Erythroblast (primary cell): ENCODE measurements at regions not wholly inside any gene's neighbourhood (a gene's known extent, or its start where the extent isn't known, plus 50 kb on each side); places are given as distances from the start of the nearest gene placed in this dataset.
"Not testable (repeated sequence)": the region's sequence is repeated elsewhere in the genome, so short reads cannot be mapped to it uniquely, and the experiment has no call there.

Source experiments
- DNase-seq, 2 experiments: peaks; one replicate each; lab custom pipeline; 2025; lab: John Stamatoyannopoulos, UW
- GATA1 ChIP-seq: IDR thresholded peaks from 2 replicates; pipeline ENCODE4 v1.6.1; 2011; ENCODE audit warnings: low read depth, mild to moderate bottlenecking, control low read depth, low read length, moderate library complexity
- POLR2A ChIP-seq: IDR thresholded peaks from 2 replicates; pipeline ENCODE4 v1.6.1; 2011; ENCODE audit warnings: mild to moderate bottlenecking, low read length

DNA sequence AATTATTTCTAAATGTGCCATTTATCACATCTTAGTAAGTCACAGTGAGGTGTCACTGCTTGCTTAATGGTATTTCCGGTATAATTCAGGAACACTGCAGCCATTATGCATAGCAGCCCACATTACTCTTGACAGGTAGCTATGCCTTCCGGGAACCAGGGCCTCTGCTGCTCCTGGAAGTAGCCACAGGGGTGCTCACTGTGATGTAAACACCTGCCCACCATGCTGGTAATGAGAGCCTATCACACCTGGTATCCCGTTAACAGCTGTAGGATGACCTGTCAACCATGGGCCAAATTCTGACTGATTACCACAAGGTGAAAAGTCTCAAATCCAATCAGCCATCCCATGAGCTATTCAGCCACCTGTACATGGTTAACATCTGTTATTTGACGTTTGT is 647.0 kb upstream of the NXPH2 start:
- DNase-seq, result no peak
- TF ChIP-seq POLR2A (no peak), GATA1 (no peak)

DNA sequence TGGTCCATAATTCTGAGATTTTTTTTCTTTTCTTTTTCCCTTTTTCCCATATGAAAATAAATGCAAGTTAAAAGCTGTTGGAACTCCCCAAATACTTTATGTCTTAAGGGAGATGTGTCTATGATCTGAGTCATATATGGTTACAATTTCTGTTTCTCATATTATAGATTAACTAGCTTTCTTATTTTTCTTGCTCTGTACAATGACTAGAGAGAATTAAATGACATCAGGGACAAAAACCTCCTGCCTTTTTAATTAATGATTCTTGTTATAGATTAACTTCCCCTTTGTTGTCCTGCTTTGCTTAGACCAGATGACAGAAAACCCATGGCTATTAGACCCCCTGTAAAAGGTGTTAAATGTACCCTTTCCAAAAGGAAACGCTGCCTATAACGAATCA is 643.9 kb upstream of the NXPH2 start:
- no peak for DNase-seq
- TF ChIP-seq POLR2A, result no peak
- TF ChIP-seq GATA1, result no peak

DNA sequence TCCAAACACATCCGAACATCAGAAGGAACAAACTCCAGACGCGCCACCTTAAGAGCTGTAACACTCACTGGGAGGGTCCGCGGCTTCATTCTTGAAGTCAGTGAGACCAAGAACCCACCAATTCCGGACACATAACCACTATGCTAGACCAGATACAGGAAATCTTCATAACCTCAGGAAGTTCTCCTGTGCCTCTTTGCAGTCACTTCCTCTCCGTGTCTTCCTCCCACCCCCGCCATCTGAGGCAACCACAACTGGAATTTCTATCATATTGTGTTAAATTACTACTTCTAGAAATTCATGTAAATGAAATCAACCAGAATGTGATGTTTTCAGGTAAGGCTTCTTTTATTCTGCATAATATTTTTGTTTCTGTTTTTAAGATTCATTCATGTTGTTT is 631.0 kb upstream of the NXPH2 start:
- TF ChIP-seq GATA1 (no peak), POLR2A (no peak)
- no peak for DNase-seq

GRCh38 chr2:139410833-139411174 is 630.6 kb upstream of the NXPH2 start:
- DNase-seq, result not testable (repeated sequence)

GRCh38 chr2:139410147-139410832 is 630.1 kb upstream of the NXPH2 start:
- not testable (repeated sequence) for DNase-seq

DNA sequence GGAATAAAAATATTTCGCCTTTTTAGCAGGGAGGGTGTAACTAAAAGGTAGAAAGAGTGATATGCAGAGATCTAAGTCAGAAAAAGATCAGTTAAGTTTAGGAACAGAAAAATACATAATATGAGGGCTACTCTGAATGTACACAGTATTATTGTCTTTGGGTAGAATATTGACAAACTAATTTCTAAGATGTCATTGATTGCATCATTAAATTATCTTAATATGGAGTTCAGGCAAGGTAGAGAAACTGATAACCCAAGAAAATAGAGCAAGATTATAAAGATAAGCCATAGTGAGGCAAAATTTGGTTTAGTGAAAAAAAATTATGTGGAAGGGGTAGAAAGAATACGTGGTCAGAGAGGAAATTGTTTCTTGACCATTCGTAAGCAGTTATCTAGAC is 629.0 kb upstream of the NXPH2 start:
- no peak for DNase-seq
- no peak for TF ChIP-seq POLR2A
- TF ChIP-seq GATA1, result no peak

DNA sequence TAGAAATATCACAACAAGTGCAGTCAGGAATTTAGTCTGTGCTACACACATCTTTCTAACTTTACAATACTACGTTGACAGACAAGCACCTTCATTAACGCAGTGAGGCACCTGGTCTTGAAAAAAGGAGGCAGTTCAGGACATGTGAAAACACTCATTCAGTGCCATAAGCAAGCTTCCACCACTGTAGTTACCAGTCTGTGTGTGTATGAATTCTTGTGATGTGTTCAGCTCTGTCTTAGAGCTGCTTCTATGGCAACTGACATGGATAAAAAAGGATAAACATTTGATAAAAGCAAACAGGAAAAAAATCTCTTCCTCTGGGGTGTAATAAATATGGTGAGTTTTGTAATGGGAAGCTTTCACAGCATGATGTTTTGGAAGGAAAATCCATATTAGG is 623.8 kb upstream of the NXPH2 start:
- no peak for DNase-seq
- TF ChIP-seq POLR2A (no peak), GATA1 (no peak)

DNA sequence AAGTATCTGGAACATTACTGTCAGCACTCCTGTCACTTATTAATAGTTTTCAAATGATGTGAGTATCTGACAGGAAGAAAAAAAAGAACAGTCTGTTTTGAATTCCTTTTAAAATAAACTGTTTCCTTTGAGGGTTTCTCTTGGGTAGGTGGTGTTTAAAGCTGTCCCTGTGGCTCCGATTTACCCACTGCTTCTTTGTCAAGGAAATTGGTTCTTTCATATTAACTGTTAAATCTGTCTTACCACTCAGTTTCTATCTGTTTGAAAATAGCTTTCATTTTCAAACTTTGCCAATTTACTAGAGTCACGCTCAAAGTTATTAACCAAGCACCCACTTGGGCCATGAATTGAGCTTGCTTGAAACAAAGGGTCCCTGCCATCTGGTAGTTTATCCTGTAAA is 614.6 kb upstream of the NXPH2 start:
- no peak for DNase-seq
- TF ChIP-seq GATA1 (no peak), POLR2A (no peak)

GRCh38 chr2:139389391-139389790 is 609.2 kb upstream of the NXPH2 start:
- TF ChIP-seq POLR2A, result no peak
- TF ChIP-seq GATA1, result no peak
- DNase-seq, result no peak

- TF ChIP-seq GATA1, result no peak
- TF ChIP-seq POLR2A, result no peak
- no peak for DNase-seq
Measured at GRCh38 chr2:139386401-139386800, 606.2 kb upstream of the NXPH2 start.

DNA sequence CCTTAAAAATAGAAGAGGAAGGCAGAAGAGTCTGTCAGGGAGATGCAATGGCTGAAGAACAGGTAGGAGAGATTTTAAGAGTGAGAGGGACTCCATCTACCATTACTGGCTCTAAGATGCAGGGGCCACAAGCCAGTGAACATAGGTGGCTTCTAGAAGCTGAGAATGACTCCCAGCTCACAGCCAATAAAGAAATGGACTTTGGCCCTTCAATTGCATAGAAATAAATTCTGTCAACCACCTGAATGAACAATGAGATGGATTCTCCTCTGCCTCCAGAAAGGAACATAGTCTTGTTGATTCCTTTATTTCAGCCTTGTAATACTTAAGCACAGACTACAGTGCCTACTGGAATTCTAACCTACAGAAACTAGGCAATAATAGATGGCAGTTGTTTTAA is 603.3 kb upstream of the NXPH2 start:
- DNase-seq, result no peak
- no peak for TF ChIP-seq GATA1
- no peak for TF ChIP-seq POLR2A

GRCh38 chr2:139380051-139380450 is 599.9 kb upstream of the NXPH2 start:
- no peak for DNase-seq
- TF ChIP-seq GATA1 (no peak), POLR2A (no peak)

- no peak for DNase-seq
- no peak for TF ChIP-seq POLR2A
- TF ChIP-seq GATA1, result no peak
Measured at GRCh38 chr2:139378373-139378772, 598.2 kb upstream of the NXPH2 start.

DNA sequence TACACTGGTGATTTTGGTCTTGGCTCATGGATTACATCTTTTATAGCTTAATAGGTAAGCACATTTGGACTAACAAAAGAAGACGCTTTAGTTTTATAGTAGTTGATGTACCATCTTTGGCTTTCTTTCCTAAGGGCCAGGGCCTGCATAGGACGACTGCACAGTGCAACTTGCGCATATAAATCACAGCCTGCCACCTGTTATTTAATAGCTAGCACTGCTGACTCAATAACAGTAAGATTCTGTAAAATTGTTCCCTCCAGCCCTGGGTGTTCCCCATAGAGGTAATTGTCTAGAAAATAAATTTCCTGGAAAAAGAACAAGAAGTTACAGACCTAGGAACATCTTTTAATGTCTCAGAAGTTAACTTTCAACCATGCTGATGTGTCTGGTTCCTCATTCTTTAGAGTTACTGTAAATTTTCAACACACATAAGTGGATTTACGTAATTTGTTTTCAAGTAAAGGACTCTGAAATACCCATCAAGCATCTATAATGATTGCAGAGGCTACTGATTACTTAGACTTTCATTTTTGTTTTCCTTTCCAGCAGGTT is 594.2 kb upstream of the NXPH2 start:
- TF ChIP-seq POLR2A (no peak), GATA1 (no peak)
- DNase-seq, result no peak
